Erythroblast (primary cell): ENCODE measurements at regions not wholly inside any gene's neighbourhood (a gene's known extent, or its start where the extent isn't known, plus 50 kb on each side); places are given as distances from the start of the nearest gene placed in this dataset.

Experiments used
- DNase-seq, 2 experiments: peaks; one replicate each; lab custom pipeline; 2025; lab: John Stamatoyannopoulos, UW
- GATA1 ChIP-seq: IDR thresholded peaks from 2 replicates; pipeline ENCODE4 v1.6.1; 2011; ENCODE audit warnings: low read depth, mild to moderate bottlenecking, control low read depth, low read length, moderate library complexity
- POLR2A ChIP-seq: IDR thresholded peaks from 2 replicates; pipeline ENCODE4 v1.6.1; 2011; ENCODE audit warnings: mild to moderate bottlenecking, low read length

GRCh38 chr20:57958050-57958420 is 248.2 kb upstream of the PMEPA1 start:
- DNase-seq: no peak

DNA sequence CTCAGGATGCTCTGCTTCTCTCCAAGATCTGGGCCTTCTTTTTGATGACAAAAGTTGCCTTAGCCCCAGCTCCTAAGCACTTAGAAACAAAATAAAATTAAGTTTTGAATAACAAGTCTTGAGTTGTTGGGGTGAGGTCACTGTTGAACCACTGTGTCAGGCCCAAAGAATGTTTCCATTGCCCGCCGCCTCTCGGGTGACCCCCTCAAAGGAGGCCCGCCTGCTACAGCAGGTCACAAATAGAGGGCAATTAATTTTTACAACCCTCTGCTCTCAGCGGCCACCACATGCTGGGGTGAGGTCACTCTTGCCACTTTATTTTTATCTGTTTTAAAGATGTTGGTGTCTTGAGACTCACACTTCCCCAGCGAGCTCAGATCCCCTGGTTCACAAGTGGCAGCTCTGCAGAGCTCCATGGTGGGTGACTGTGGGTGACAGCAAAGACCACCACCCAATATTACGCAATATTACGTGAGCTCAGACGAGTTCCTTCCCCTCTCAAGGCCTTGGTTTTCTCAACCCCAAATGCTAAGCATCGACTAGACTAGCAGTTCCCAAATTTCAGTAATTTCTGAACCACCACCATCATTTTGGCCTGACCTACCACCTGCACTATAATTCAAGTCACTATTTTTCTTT is 247.7 kb upstream of the PMEPA1 start:
- TF ChIP-seq GATA1: no peak
- TF ChIP-seq POLR2A: no peak
- DNase-seq: no peak

More at GRCh38 chr20:57958050-57958420, 248.2 kb upstream of the PMEPA1 start:
- TF ChIP-seq GATA1 (no peak), POLR2A (no peak)

GRCh38 chr20:57953638-57954037 is 243.8 kb upstream of the PMEPA1 start:
- no peak for DNase-seq
- no peak for TF ChIP-seq GATA1
- TF ChIP-seq POLR2A: no peak

DNA sequence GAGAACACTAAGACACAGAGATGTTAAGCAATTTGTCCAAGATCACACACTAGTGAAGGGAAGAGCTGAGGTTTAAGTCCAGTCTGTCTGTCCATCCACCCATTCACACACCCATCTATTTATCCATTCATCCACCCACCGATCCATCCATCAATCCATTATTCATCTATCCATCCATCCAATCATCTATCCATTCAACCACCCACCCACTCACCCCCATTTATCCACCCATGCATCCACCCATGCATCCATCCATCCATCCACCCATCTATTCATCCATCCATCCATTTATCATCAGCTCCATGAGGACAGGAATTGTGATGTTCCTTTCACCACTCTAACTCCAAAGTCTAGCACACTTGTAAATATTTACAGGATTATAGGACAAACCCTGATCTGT is 242.3 kb upstream of the PMEPA1 start:
- no peak for DNase-seq
- TF ChIP-seq GATA1: no peak

DNA sequence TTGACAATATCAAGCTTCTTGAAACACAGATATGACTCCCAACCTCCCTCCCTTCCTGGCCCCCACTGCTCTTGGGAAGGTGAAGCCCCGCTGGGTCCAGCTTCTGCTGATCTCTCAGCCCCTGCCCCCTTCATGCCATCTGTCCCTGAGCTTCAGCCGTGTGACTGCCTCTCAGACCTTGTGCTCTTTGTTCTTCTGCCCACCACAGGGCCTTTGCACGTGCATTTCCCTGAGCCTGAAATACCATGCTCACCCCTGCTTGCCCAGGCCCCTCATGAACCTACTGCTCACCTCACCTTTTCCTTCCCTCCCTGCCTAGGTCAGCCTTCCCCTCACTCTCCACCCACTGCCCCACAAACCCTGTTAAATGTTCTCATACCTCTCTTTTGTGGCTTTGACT is 241.7 kb upstream of the PMEPA1 start:
- TF ChIP-seq POLR2A: no peak
- TF ChIP-seq GATA1: no peak
- DNase-seq: no peak

DNA sequence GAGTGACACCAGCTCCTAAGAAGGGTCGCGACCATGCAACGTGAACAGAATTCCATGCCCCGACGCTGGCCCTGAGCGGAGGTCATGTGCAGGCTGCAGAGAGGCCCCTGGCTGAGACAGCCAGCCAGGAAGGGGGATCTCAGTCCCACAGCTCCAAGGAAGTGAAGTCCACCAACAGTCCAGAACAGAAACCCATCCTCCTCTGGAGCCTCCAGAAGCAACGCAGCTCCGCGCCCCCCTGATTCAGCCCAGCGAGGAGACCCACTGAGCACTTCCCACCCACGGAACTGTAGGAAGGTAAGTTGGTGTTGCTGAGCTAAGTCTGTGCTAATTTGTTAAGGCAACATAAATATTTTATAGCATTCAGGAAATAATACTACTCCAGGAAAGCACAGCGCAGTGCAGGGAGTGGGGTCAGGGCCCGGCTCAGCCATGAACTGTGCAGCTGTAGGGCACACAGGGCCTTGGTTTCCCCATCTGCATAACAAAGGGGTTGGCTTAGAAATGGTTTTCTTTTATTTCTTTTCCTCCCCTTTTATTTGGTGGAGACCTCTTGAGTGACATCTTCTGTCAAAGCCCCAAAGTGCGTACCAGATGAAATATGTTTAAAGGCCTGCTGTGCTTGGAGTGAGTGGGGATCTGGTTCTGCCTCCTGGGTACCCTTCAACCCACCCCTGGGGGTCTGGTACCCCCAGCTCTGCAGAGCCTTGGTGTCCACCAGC is 241.1 kb upstream of the PMEPA1 start:
- TF ChIP-seq POLR2A (no peak), GATA1 (no peak)
- DNase-seq: no peak

GRCh38 chr20:57948180-57948955 is 238.6 kb upstream of the PMEPA1 start:
- TF ChIP-seq POLR2A: no peak

DNA sequence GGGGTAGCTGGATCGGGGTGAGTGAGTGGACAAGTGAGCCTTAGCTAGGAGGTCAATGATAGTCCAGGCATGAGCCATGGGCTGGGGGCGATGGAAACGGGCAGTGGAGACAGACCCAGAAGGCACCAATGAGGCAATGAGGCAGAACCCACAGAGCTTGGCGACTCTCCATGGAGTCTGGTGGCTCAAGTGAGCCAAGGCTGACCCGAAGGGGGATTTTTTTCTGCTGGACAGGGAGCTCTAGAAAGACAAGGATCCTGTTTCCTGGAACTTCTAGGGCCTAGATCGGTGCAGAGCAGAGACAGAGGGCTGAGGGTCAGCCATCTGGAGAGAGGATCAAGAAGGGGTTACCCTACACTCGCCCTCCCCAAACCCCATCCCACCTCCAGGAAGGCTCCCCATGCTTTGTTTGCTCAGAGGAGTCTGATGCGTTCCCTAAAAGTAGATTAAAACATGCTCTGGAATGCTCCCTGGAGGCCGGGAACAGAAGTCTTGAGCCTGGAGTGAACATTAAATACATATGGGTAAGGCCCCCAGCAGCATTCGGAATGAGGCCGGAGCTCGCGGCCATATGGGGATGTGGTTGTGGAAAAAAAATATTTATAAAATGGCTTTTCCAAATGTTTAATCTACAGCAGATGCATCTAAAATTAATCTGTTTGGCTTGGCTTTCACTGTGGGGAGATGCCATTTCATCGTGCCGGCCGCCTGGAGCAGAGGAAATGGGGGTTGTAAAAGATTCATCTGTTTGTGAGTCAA is 237.8 kb upstream of the PMEPA1 start:
- no peak for DNase-seq
- no peak for TF ChIP-seq GATA1
- TF ChIP-seq POLR2A: no peak

More at GRCh38 chr20:57948180-57948955, 238.6 kb upstream of the PMEPA1 start:
- no peak for DNase-seq

DNA sequence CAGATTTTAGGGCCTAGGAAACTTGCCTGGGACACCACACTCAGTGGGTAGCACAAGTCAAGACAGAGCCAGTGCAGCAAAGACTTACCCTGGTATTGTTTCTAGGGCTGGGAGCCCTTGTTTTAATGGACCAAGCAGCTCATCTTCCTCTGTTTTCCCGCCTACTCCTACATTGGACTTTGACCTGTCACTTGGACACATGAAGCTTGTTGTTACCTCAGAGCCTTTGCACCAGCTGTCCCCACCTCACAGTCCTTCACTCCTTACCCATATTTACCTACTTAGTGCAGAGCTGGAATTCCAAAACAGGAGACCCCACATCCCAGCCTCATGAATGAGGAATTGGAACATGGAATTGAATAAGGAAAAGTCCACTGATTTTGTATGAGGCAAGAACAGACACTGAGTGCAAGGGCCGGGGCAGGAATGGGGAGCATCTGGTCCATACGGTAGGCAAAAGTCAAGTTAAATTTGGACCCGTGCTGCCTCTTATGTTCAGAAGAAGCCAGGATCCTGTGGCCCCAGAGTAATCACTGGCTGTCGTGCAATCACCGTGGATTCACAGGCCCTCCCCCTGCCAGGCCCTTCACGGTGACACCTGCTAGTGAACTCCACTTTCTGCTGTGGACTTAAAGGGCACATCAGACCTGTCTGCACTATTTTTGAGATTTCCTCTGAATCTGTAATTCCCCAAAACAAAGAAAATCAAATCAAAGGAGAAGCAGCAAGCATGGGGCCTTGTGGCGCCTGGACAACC is 236.9 kb upstream of the PMEPA1 start:
- TF ChIP-seq GATA1 (no peak), POLR2A (no peak)
- no peak for DNase-seq

DNA sequence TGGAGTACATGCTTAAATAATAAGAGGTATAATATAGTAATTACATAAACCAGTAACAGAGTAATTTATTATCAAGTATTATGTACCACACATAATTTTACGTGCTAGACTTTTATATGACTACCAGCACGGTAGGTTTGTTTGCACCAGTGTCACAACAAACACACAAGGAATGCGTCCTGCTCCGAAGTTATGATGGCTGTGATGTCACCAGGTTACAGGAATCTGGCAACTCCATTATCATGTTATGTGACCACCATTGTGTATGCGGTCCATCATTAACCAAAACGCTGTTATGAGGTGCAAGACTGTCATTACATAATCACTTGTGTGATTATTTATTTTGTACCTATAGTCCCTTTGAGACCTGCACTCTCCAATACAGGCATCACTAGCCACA is 235.2 kb upstream of the PMEPA1 start:
- TF ChIP-seq POLR2A (no peak), GATA1 (no peak)
- no peak for DNase-seq

DNA sequence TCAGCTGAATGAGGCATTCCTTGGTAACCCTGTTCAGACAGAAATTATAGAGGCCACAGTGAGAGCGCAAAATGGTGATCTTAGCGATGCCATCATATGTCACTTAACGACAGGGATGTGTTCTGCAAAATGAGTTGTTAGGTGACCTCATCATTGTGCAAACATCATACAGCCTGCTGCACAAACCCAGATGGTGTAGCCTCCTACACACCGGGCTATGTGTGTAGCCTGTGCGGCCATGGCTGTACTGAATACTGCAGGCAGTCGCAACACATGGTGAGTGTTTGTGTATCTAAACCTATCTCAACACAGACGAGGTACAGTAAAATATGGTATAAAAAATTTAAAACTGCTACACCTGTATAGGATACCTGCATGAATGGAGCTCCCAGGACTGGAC is 234.1 kb upstream of the PMEPA1 start:
- no peak for DNase-seq
- TF ChIP-seq POLR2A (no peak), GATA1 (no peak)

DNA sequence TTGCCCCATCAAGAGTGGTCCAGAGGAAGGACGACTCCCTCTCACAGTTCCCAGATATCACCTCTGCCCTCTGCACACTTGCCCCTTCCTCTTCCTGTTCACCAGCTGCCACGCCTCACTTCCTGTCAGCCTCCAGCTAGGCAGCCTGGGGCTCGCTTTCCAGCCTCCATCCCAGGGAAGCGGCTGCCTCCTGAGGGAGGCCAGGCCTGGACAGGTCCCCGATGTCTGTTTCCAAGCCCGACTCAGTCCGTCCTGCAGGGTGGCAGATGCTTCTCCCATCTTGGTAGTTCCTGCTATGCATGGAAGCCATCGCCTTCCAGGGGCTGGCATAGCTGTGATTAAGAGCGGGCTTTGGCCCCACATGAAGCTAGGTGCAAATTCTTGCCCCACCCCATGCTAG is 233.5 kb upstream of the PMEPA1 start:
- no peak for DNase-seq
- TF ChIP-seq POLR2A (no peak), GATA1 (no peak)
